ENCODE measurements at regions not wholly inside any gene's neighbourhood (a gene's known extent, or its start where the extent isn't known, plus 50 kb on each side); places are given as distances from the start of the nearest gene placed in this dataset.
A peak's percentile ranks its signal among the peaks of the same experiment; 100 is the strongest.
"Not testable (repeated sequence)": the region's sequence is repeated elsewhere in the genome, so short reads cannot be mapped to it uniquely, and the experiment has no call there.

- Histone ChIP-seq H3K4me3 (no peak overlapping the region), H3K27ac (no peak overlapping the region)
These were observed 78.0 kb upstream of the LHFPL2 start for GRCh38 chr5:78726571-78726970.

GRCh38 chr5:78726003-78726402, 77.4 kb upstream of the LHFPL2 start:
- Histone ChIP-seq H3K4me3 (no peak overlapping the region), H3K27ac (no peak overlapping the region)

- Histone ChIP-seq H3K27ac (no peak overlapping the region), H3K4me3 (no peak overlapping the region)
These were observed 75.5 kb upstream of the LHFPL2 start for GRCh38 chr5:78724061-78724460.

GRCh38 chr5:78720997-78721396, 72.4 kb upstream of the LHFPL2 start:
- Histone ChIP-seq H3K27ac (no peak overlapping the region), H3K4me3 (no peak overlapping the region)

GRCh38 chr5:78720227-78720985, 71.8 kb upstream of the LHFPL2 start:
- Histone ChIP-seq H3K27ac (no peak overlapping the region), H3K4me3 (no peak overlapping the region)

GRCh38 chr5:78719504-78720219, 71.1 kb upstream of the LHFPL2 start:
- Histone ChIP-seq H3K27ac (no peak overlapping the region), H3K4me3 (no peak overlapping the region)

- no peak overlapping the region for H3K27ac ChIP-seq
- H3K4me3 ChIP-seq: no peak overlapping the region
These were observed 70.3 kb upstream of the LHFPL2 start for GRCh38 chr5:78718824-78719223.

- H3K27ac ChIP-seq: no peak overlapping the region
- H3K4me3 ChIP-seq: no peak overlapping the region
These were observed 69.4 kb upstream of the LHFPL2 start for GRCh38 chr5:78717674-78718584.

GRCh38 chr5:78716206-78716605, 67.6 kb upstream of the LHFPL2 start:
- Histone ChIP-seq H3K4me3 (no peak overlapping the region), H3K27ac (no peak overlapping the region)

GRCh38 chr5:78715351-78715750, 66.8 kb upstream of the LHFPL2 start:
- not testable (repeated sequence) for H3K27ac ChIP-seq, H3K4me3 ChIP-seq

GRCh38 chr5:78711670-78712069, 63.1 kb upstream of the LHFPL2 start:
- not testable (repeated sequence) for H3K27ac ChIP-seq, H3K4me3 ChIP-seq

- H3K4me3 ChIP-seq, H3K27ac ChIP-seq: not testable (repeated sequence)
These were observed 61.3 kb upstream of the LHFPL2 start for GRCh38 chr5:78709729-78710430.

- Histone ChIP-seq H3K4me3 (no peak overlapping the region), H3K27ac (no peak overlapping the region)
These were observed 58.3 kb upstream of the LHFPL2 start for GRCh38 chr5:78706825-78707224.

GRCh38 chr5:78706381-78706780, 57.8 kb upstream of the LHFPL2 start:
- no peak overlapping the region for H3K27ac ChIP-seq
- H3K4me3 ChIP-seq: no peak overlapping the region

GRCh38 chr5:78705826-78706225, 57.3 kb upstream of the LHFPL2 start:
- no peak overlapping the region for H3K4me3 ChIP-seq
- H3K27ac ChIP-seq: no peak overlapping the region

- H3K27ac ChIP-seq: peak overlapping the region in 1 of 21 experiments; percentile 17
These were observed 53.3 kb upstream of the LHFPL2 start for GRCh38 chr5:78701795-78702410.

GRCh38 chr5:78699552-78700153, 51.1 kb upstream of the LHFPL2 start:
- H3K27ac ChIP-seq: peak overlapping the region in 12 of 21 experiments; percentile 16 to 67 (median 23)
- H3K4me3 ChIP-seq: no peak overlapping the region

More at GRCh38 chr5:78701795-78702410, 53.3 kb upstream of the LHFPL2 start:
- H3K4me3 ChIP-seq: no peak overlapping the region

GRCh38 chr5:78698191-78698791, 49.7 kb upstream of the LHFPL2 start:
- H3K4me3 ChIP-seq: no peak overlapping the region
- H3K27ac ChIP-seq: peak overlapping the region in 6 of 21 experiments; percentile 0 to 41 (median 10)

Measured in skin epidermis (tissue), 12 donors.